Stomach (tissue), 4 donors: ENCODE measurements at regions not wholly inside any gene's neighbourhood (a gene's known extent, or its start where the extent isn't known, plus 50 kb on each side); places are given as distances from the start of the nearest gene placed in this dataset.

ENCODE experiments used
- CTCF ChIP-seq, 7 experiments: fragments of 450-650 bp in 4 of 7; fragments of 200-600 bp in 3 of 7; sonication (generic) in 3 of 7; IDR thresholded peaks; one replicate each; pipeline ENCODE4 v1.5.1; 2016 to 2019; ENCODE audit warnings: antibody characterized with exemption in 7 of 7, control low read depth in 2 of 7, mild to moderate bottlenecking in 1 of 7
- EP300 ChIP-seq: sonication (generic); formaldehyde crosslinking; IDR thresholded peaks from one replicate; pipeline ENCODE4 v1.6.1; 2017; ENCODE audit warnings: antibody characterized with exemption

GRCh38 chr18:75497576-75498235 lies 70.2 kb upstream of the SMIM21 start:
- TF ChIP-seq CTCF (IDR thresholded peaks at IDR 0.05) (no peak), EP300 (no peak)
